Trophoblast cell (in vitro differentiated cells and primary cell): ENCODE measurements at regions not wholly inside any gene's neighbourhood (a gene's known extent, or its start where the extent isn't known, plus 50 kb on each side); places are given as distances from the start of the nearest gene placed in this dataset.

ENCODE experiments used
- DNase-seq, 2 donors: peaks; one replicate each; pipeline ENCODE4 v3.0.0-alpha.2; 2016
- H2AFZ ChIP-seq: 2 replicates; pipeline ENCODE4 v1.6.1; 2013; ENCODE audit warnings: low read length, moderate library complexity, mild to moderate bottlenecking; ENCODE audit not compliant: insufficient read depth, poor library complexity
- H2AK5ac ChIP-seq: 2 replicates; pipeline ENCODE4 v1.6.1; 2013; ENCODE audit warnings: mild to moderate bottlenecking, low read length
- H2BK120ac ChIP-seq: 2 replicates; pipeline ENCODE4 v1.6.1; 2013; ENCODE audit warnings: low read length, mild to moderate bottlenecking, moderate library complexity; ENCODE audit not compliant: insufficient read depth, poor library complexity
- H2BK12ac ChIP-seq: 2 replicates; pipeline ENCODE4 v1.6.1; 2013; ENCODE audit warnings: mild to moderate bottlenecking, low read length, moderate library complexity
- H2BK5ac ChIP-seq: 2 replicates; pipeline ENCODE4 v1.6.1; 2013; ENCODE audit warnings: low read length, low read depth, moderate library complexity, mild to moderate bottlenecking; ENCODE audit not compliant: poor library complexity
- H3K14ac ChIP-seq: 2 replicates; pipeline ENCODE4 v1.6.1; 2013; ENCODE audit warnings: mild to moderate bottlenecking, low read length
- H3K18ac ChIP-seq: 2 replicates; pipeline ENCODE4 v1.6.1; 2013; ENCODE audit warnings: mild to moderate bottlenecking, low read length
- H3K23ac ChIP-seq: 2 replicates; pipeline ENCODE4 v1.6.1; 2013; ENCODE audit warnings: low read length
- H3K27ac ChIP-seq: 2 replicates; pipeline ENCODE4 v1.5.1; 2013; ENCODE audit warnings: low read depth, mild to moderate bottlenecking, inconsistent platforms, low read length, moderate library complexity
- H3K27me3 ChIP-seq: 2 replicates; pipeline ENCODE4 v1.6.1; 2013; ENCODE audit warnings: inconsistent platforms, mild to moderate bottlenecking, low read length, moderate library complexity; ENCODE audit not compliant: insufficient read depth
- H3K36me3 ChIP-seq, 2 experiments: 1 replicate in 1 of 2; 2 replicates in 1 of 2; pipeline ENCODE4 v1.6.1; 2013; ENCODE audit warnings: low read length in 2 of 2, mild to moderate bottlenecking in 2 of 2, moderate library complexity in 1 of 2; ENCODE audit not compliant: insufficient read depth in 2 of 2, control insufficient read depth in 1 of 2
- H3K4ac ChIP-seq: 2 replicates; pipeline ENCODE4 v1.6.1; 2013; ENCODE audit warnings: low read depth, mild to moderate bottlenecking, low read length, moderate library complexity
- H3K4me1 ChIP-seq, 2 experiments: 1 replicate in 1 of 2; 2 replicates in 1 of 2; pipeline ENCODE4 v1.6.1; 2013; ENCODE audit warnings: low read length in 2 of 2, mild to moderate bottlenecking in 2 of 2, moderate library complexity in 1 of 2; ENCODE audit not compliant: insufficient read depth in 2 of 2, control insufficient read depth in 1 of 2
- H3K4me2 ChIP-seq: 2 replicates; pipeline ENCODE4 v1.6.1; 2013; ENCODE audit warnings: inconsistent platforms, mild to moderate bottlenecking, low read length, moderate library complexity
- H3K4me3 ChIP-seq: 2 replicates; pipeline ENCODE4 v1.5.1; 2013; ENCODE audit warnings: mild to moderate bottlenecking, low read depth, low read length, inconsistent platforms
- H3K79me1 ChIP-seq: one replicate; pipeline ENCODE4 v1.6.1; 2013; ENCODE audit warnings: low read length
- H3K79me2 ChIP-seq: 2 replicates; pipeline ENCODE4 v1.6.1; 2013; ENCODE audit warnings: low read length, mild to moderate bottlenecking; ENCODE audit not compliant: control insufficient read depth, insufficient read depth, poor library complexity
- H3K9ac ChIP-seq: 2 replicates; pipeline ENCODE4 v1.6.1; 2013; ENCODE audit warnings: mild to moderate bottlenecking, low read length
- H3K9me3 ChIP-seq: 2 replicates; pipeline ENCODE4 v1.6.1; 2013; ENCODE audit warnings: low read depth, mild to moderate bottlenecking, control low read depth, inconsistent platforms, low read length; ENCODE audit not compliant: insufficient read depth
- H4K12ac ChIP-seq: 2 replicates; pipeline ENCODE4 v1.6.1; 2013; ENCODE audit warnings: low read depth, mild to moderate bottlenecking, low read length, moderate library complexity
- H4K8ac ChIP-seq: 2 replicates; pipeline ENCODE4 v1.6.1; 2013; ENCODE audit warnings: low read depth, mild to moderate bottlenecking, low read length, moderate library complexity
- H4K91ac ChIP-seq: one replicate; pipeline ENCODE4 v1.6.1; 2013; ENCODE audit warnings: low read depth, mild to moderate bottlenecking, low read length, moderate library complexity
- WGBS: extraction: QIAGEN DNeasy Blood & Tissue Kit; methylation state at CpG from one replicate; pipeline ENCODE4 v1.1.7; 2013; ENCODE audit warnings: missing lambda C conversion rate; ENCODE audit not compliant: insufficient read length, insufficient coverage; ENCODE audit errors: extremely low coverage; 5-methylcytosine and 5-hydroxymethylcytosine counted together

DNA sequence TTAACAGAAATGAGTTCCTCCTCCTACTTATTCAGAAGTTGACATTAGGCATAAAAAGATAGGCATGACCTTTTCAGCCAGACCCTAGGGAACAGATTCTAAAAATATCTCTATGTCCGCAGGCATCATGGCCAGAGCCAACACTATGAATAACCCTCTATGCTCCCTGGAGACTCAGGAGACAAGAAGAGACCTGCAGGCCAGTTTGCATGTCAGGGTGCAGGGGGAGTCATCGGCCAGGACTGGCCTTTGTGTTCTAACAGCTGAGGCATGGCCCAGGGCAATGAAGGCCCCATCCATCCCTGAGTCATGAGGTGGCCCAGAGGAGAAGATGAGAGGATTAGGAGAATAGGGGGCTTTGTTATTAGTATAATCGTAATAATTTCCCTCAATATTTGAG is 93.8 kb downstream of the TMEM215 start:
- H3K18ac ChIP-seq = no peak overlapping the region
- H3K27ac ChIP-seq = no peak overlapping the region
- H2BK5ac ChIP-seq = no peak overlapping the region
- no peaks in the 10 kb centered on the region for H3K79me2 ChIP-seq
- H3K23ac ChIP-seq = no peak overlapping the region
- H3K36me3 ChIP-seq = no peaks in the 10 kb centered on the region
- H3K9me3 ChIP-seq = no peaks in the 10 kb centered on the region
- H2AFZ ChIP-seq = no peak overlapping the region
- WGBS = no CpG with 5 or more reads among the region's 3 CpGs
- no peaks in the 10 kb centered on the region for H3K79me1 ChIP-seq
- no peak for DNase-seq
- H2AK5ac ChIP-seq = no peak overlapping the region
- H3K4me2 ChIP-seq = no peak overlapping the region
- H3K9ac ChIP-seq = no peak overlapping the region
- no peak overlapping the region for H3K4ac ChIP-seq
- no peak overlapping the region for H4K12ac ChIP-seq
- no peak overlapping the region for H3K14ac ChIP-seq
- no peaks in the 10 kb centered on the region for H3K27me3 ChIP-seq
- H4K8ac ChIP-seq = no peak overlapping the region
- no peak overlapping the region for H2BK12ac ChIP-seq
- no peak overlapping the region for H2BK120ac ChIP-seq
- no peak overlapping the region for H4K91ac ChIP-seq
- H3K4me3 ChIP-seq = no peak overlapping the region
- H3K4me1 ChIP-seq = no peaks in the 10 kb centered on the region

DNA sequence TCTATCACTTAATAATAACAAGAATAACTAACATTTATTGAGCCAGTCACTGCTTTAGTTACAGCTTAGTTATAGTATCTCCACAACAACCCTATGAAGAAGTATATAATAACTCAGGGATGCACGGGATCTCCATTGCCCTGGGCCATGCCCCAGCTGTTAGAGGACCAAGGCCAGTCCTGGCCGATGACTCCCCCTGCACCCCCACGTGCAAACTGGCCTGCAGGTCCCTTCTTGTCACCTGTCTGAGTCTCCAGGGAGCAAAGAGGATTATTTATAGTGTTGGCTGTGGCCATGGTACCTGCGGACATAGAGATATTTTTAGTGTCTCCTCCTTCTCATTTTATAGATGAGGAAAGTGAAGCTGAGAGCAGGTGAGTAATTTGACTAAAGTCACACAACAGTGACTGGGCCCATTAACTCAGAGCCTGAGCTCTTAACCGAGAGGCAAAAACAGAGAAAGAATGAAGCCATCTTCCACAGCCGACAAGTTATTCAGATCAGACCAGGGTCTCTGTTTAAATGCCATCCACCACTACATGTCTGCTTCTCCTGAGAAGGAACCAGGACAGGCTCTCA is 94.4 kb downstream of the TMEM215 start:
- no peak overlapping the region for H3K23ac ChIP-seq
- no peak for DNase-seq
- WGBS = no CpG with 5 or more reads among the region's 6 CpGs
- no peaks in the 10 kb centered on the region for H3K9me3 ChIP-seq
- H2AFZ ChIP-seq = no peak overlapping the region
- no peak overlapping the region for H4K12ac ChIP-seq
- no peak overlapping the region for H3K27ac ChIP-seq
- no peak overlapping the region for H2BK12ac ChIP-seq
- no peak overlapping the region for H3K4me2 ChIP-seq
- no peak overlapping the region for H4K91ac ChIP-seq
- no peaks in the 10 kb centered on the region for H3K27me3 ChIP-seq
- no peak overlapping the region for H3K14ac ChIP-seq
- no peaks in the 10 kb centered on the region for H3K79me2 ChIP-seq
- no peak overlapping the region for H3K4ac ChIP-seq
- no peak overlapping the region for H3K4me3 ChIP-seq
- H3K36me3 ChIP-seq = no peaks in the 10 kb centered on the region
- no peaks in the 10 kb centered on the region for H3K4me1 ChIP-seq
- no peak overlapping the region for H2BK120ac ChIP-seq
- no peaks in the 10 kb centered on the region for H3K79me1 ChIP-seq
- H3K9ac ChIP-seq = no peak overlapping the region
- H2BK5ac ChIP-seq = no peak overlapping the region
- H4K8ac ChIP-seq = no peak overlapping the region
- no peak overlapping the region for H3K18ac ChIP-seq
- no peak overlapping the region for H2AK5ac ChIP-seq

DNA sequence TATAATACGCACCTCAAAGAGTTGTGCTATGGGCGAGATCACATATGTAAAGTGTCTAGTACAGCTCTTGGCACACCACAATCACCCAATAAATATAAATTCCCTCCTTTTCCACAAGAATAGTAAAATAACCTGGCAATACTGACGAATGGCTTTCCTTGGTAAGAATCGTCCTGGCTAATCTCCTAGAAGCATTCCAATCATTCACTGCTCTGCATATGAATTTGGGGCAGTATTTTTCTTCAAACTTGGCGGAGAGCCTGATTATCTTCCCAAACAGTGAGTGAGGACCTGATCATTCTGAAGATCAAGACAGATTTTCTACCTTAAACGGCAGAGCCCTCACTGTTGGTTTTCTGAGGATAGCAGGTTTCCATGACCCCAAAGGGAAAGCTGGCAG is 96.0 kb downstream of the TMEM215 start:
- no peak overlapping the region for H3K4me2 ChIP-seq
- no peak overlapping the region for H3K14ac ChIP-seq
- H4K8ac ChIP-seq = no peak overlapping the region
- H3K23ac ChIP-seq = no peak overlapping the region
- H2BK120ac ChIP-seq = no peak overlapping the region
- no peak overlapping the region for H3K9ac ChIP-seq
- no peak overlapping the region for H2BK12ac ChIP-seq
- no peaks in the 10 kb centered on the region for H3K27me3 ChIP-seq
- no peak overlapping the region for H2AFZ ChIP-seq
- no peak overlapping the region for H2BK5ac ChIP-seq
- H4K91ac ChIP-seq = no peak overlapping the region
- WGBS = no CpG with 5 or more reads among the region's 6 CpGs
- no peak for DNase-seq
- H2AK5ac ChIP-seq = no peak overlapping the region
- H4K12ac ChIP-seq = no peak overlapping the region
- no peak overlapping the region for H3K4me3 ChIP-seq
- no peaks in the 10 kb centered on the region for H3K9me3 ChIP-seq
- no peak overlapping the region for H3K4ac ChIP-seq
- H3K79me2 ChIP-seq = no peaks in the 10 kb centered on the region
- no peak overlapping the region for H3K27ac ChIP-seq
- H3K4me1 ChIP-seq = no peaks in the 10 kb centered on the region
- H3K36me3 ChIP-seq = no peaks in the 10 kb centered on the region
- no peaks in the 10 kb centered on the region for H3K79me1 ChIP-seq
- H3K18ac ChIP-seq = no peak overlapping the region

DNA sequence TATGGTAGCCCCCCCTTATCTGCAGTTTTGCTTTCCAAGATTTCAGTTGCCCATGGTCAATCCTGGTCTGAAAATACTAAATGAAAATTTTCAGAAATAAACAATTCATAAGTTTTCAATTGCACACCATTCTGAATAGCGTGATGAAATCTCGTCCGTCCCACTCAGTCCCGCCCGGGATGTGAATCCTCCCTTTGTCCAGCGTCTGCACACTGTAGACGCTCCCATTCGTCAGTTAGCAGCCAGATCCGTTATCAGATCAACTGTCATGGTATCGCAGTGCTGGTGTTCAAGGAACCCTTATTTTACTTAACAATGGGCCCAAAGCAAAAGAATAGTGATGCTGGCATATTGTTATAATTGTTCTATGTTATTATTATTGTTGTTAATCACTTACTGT is 98.6 kb downstream of the TMEM215 start:
- no peaks in the 10 kb centered on the region for H3K9me3 ChIP-seq
- H3K4me1 ChIP-seq = no peaks in the 10 kb centered on the region
- WGBS = no CpG with 5 or more reads among the region's 10 CpGs

More for the DNA sequence above, 98.6 kb downstream of the TMEM215 start:
- no peak overlapping the region for H4K8ac ChIP-seq
- H4K91ac ChIP-seq = no peak overlapping the region
- H3K79me1 ChIP-seq = no peaks in the 10 kb centered on the region
- no peak overlapping the region for H2BK120ac ChIP-seq
- no peak overlapping the region for H3K4me2 ChIP-seq
- no peak overlapping the region for H2BK12ac ChIP-seq
- no peak for DNase-seq
- H3K27me3 ChIP-seq = no peaks in the 10 kb centered on the region
- no peak overlapping the region for H3K23ac ChIP-seq
- no peak overlapping the region for H3K18ac ChIP-seq
- H2BK5ac ChIP-seq = no peak overlapping the region
- no peak overlapping the region for H2AFZ ChIP-seq
- no peak overlapping the region for H3K27ac ChIP-seq
- H3K9ac ChIP-seq = no peak overlapping the region
- H3K4me3 ChIP-seq = no peak overlapping the region
- H3K4ac ChIP-seq = no peak overlapping the region
- H3K79me2 ChIP-seq = no peaks in the 10 kb centered on the region
- H2AK5ac ChIP-seq = no peak overlapping the region
- H3K14ac ChIP-seq = no peak overlapping the region
- no peak overlapping the region for H4K12ac ChIP-seq
- no peaks in the 10 kb centered on the region for H3K36me3 ChIP-seq
